T-cell (primary cell): ENCODE measurements at regions not wholly inside any gene's neighbourhood (a gene's known extent, or its start where the extent isn't known, plus 50 kb on each side); places are given as distances from the start of the nearest gene placed in this dataset.

Experiments used
- ATAC-seq, 4 experiments: fragments of 200-7000 bp in 3 of 4; fragments of 150-1000 bp in 1 of 4; cut with Tn5 transposase; replicated peaks in 1 of 4; 1 replicate in 3 of 4; 2 replicates in 1 of 4; pipeline ENCODE4 v1.10.0; 2021; ENCODE audit warnings: moderate library complexity in 3 of 4, mild to moderate bottlenecking in 2 of 4, moderate number of reproducible peaks in 1 of 4
- CTCF ChIA-PET, 2 donors: fragments of 300-600 bp; sonication (Branson Sonifier 250); formaldehyde crosslinking; loops; one replicate each; lab custom pipeline; 2022; ENCODE audit warnings: antibody characterized with exemption in 2 of 2; lab: Charles Lee
- POLR2A ChIA-PET, 2 donors: fragments of 300-600 bp; sonication (Branson Sonifier 250); formaldehyde crosslinking; loops; one replicate each; lab custom pipeline; 2022; ENCODE audit warnings: antibody characterized with exemption in 2 of 2; lab: Charles Lee
- DNase-seq, 35 experiments: peaks; one replicate each; pipeline versions ENCODE4 v3.0.0 to v3.0.0-alpha.2; 2013 to 2023
- H3K27ac ChIP-seq: one replicate; pipeline ENCODE4 v1.5.1; 2013; ENCODE audit warnings: low read length
- H3K27me3 ChIP-seq, 2 experiments: replicated peaks in 1 of 2; 1 replicate in 1 of 2; 2 replicates in 1 of 2; pipeline versions ENCODE4 v1.6.1 to v1.7.0; 2013; ENCODE audit warnings: low read length in 1 of 2, mixed read lengths in 1 of 2; ENCODE audit not compliant: control insufficient read depth in 2 of 2, insufficient read depth in 2 of 2; ENCODE audit errors: extremely low read depth in 1 of 2
- H3K36me3 ChIP-seq, 2 donors: 1 replicate in 1 of 2; 2 replicates in 1 of 2; pipeline versions ENCODE4 v1.6.1 to v1.7.0; 2013; ENCODE audit warnings: low read length in 1 of 2; ENCODE audit not compliant: control insufficient read depth in 2 of 2, insufficient read depth in 1 of 2; ENCODE audit errors: extremely low read depth in 1 of 2
- H3K4me1 ChIP-seq, 2 experiments: 1 replicate in 1 of 2; 2 replicates in 1 of 2; pipeline versions ENCODE4 v1.6.1 to v1.7.0; 2013; ENCODE audit warnings: low read length in 2 of 2, mixed read lengths in 1 of 2; ENCODE audit not compliant: insufficient read depth in 2 of 2, control insufficient read depth in 1 of 2; ENCODE audit errors: extremely low read depth in 1 of 2
- H3K4me3 ChIP-seq, 2 donors: 1 replicate in 1 of 2; 2 replicates in 1 of 2; pipeline versions ENCODE4 v1.5.1 to v1.7.0; 2013; ENCODE audit warnings: mild to moderate bottlenecking in 2 of 2, low read length in 1 of 2, moderate library complexity in 1 of 2; ENCODE audit not compliant: control insufficient read depth in 1 of 2; ENCODE audit errors: extremely low read depth in 1 of 2
- H3K9me3 ChIP-seq: 2 replicates; pipeline ENCODE4 v1.7.0; 2013
- H3K27ac Mint-ChIP-seq, 2 donors: one replicate each; pipeline ENCODE4 v1.8.0; 2020 to 2021; ENCODE audit warnings: mild to moderate bottlenecking in 2 of 2, mixed read lengths in 2 of 2
- H3K27me3 Mint-ChIP-seq, 2 donors: one replicate each; pipeline ENCODE4 v1.8.0; 2021 to 2022; ENCODE audit warnings: mixed read lengths in 2 of 2
- H3K36me3 Mint-ChIP-seq: one replicate; pipeline ENCODE4 v1.8.0; 2021; ENCODE audit warnings: mixed read lengths
- H3K4me1 Mint-ChIP-seq, 3 donors: one replicate each; pipeline ENCODE4 v1.8.0; 2020 to 2022; ENCODE audit warnings: mixed read lengths in 3 of 3, mild to moderate bottlenecking in 1 of 3
- H3K4me3 Mint-ChIP-seq, 3 donors: one replicate each; pipeline ENCODE4 v1.8.0; 2020 to 2022; ENCODE audit warnings: mild to moderate bottlenecking in 3 of 3, mixed read lengths in 3 of 3, moderate library complexity in 3 of 3
- H3K9me3 Mint-ChIP-seq, 3 donors: one replicate each; pipeline ENCODE4 v1.8.0; 2020 to 2022; ENCODE audit warnings: mixed read lengths in 3 of 3
- WGBS: methylation state at CpG from one replicate; pipeline ENCODE4 v1.1.5; 2013; ENCODE audit warnings: missing lambda C conversion rate; ENCODE audit not compliant: insufficient coverage; 5-methylcytosine and 5-hydroxymethylcytosine counted together

- no peaks in the 10 kb centered on the region for H3K9me3 ChIP-seq
- peaks cover 8 to 15% of the 10 kb centered on the region in 2 donors for H3K27me3 Mint-ChIP-seq
- ATAC-seq (no peak), DNase-seq (no peak)
- no peaks in the 10 kb centered on the region for H3K36me3 Mint-ChIP-seq
- H3K4me1 Mint-ChIP-seq, result peaks cover 0 to 8% (median 4%) of the 10 kb centered on the region in 3 donors
- H3K27ac Mint-ChIP-seq, result no peak overlapping the region
- no peak overlapping the region for H3K27ac ChIP-seq
- peaks cover 2 to 8% of the 10 kb centered on the region in 2 experiments for H3K4me1 ChIP-seq
- no peaks in the 10 kb centered on the region for H3K9me3 Mint-ChIP-seq
- H3K27me3 ChIP-seq, result peaks cover 0 to 18% of the 10 kb centered on the region in 2 experiments
- no peak overlapping the region for H3K4me3 Mint-ChIP-seq
- no peaks in the 10 kb centered on the region for H3K36me3 ChIP-seq
- POLR2A ChIA-PET, result no interaction called here
- no CpG with 5 or more reads among the region's 3 CpGs for WGBS
- CTCF ChIA-PET, result interaction anchor here in 1 of 2 donors (0.6 kb wide), 1 partner anchor 290 kb away, joined by 4 read pairs; no protein-coding TSS in a partner anchor
- H3K4me3 ChIP-seq, result no peak overlapping the region
Measured at GRCh38 chr3:72451841-72452240, 396.4 kb downstream of the SHQ1 start.

- Histone ChIP-seq H3K4me1 (peaks cover 14 to 15% of the 10 kb centered on the region in 2 experiments), H3K27me3 (peaks cover 0 to 18% of the 10 kb centered on the region in 2 experiments), H3K27ac (no peak overlapping the region), H3K36me3 (no peaks in the 10 kb centered on the region), H3K9me3 (no peaks in the 10 kb centered on the region), H3K4me3 (no peak overlapping the region)
- Mint-ChIP-seq H3K4me1 (peaks cover 18 to 21% (median 19%) of the 10 kb centered on the region in 3 donors), H3K27me3 (peaks cover 8 to 15% of the 10 kb centered on the region in 2 donors), H3K27ac (no peak overlapping the region), H3K9me3 (no peaks in the 10 kb centered on the region), H3K36me3 (peaks cover 2% of the 10 kb centered on the region), H3K4me3 (no peak overlapping the region)
- DNase-seq (no peak), ATAC-seq (no peak)
- POLR2A ChIA-PET, result no interaction called here
- CTCF ChIA-PET, result no interaction called here
- no CpG with 5 or more reads among the region's 3 CpGs for WGBS
Measured at GRCh38 chr3:72449551-72449950, 398.7 kb downstream of the SHQ1 start.

- H3K4me1 Mint-ChIP-seq, result peaks cover 25 to 28% (median 26%) of the 10 kb centered on the region in 3 donors
- H3K9me3 Mint-ChIP-seq, result no peaks in the 10 kb centered on the region
- DNase-seq (no peak), ATAC-seq (no peak)
- no CpG with 5 or more reads among the region's 3 CpGs for WGBS
- CTCF ChIA-PET, result no interaction called here
- peaks cover 8 to 15% of the 10 kb centered on the region in 2 donors for H3K27me3 Mint-ChIP-seq
- H3K4me3 Mint-ChIP-seq, result no peak overlapping the region
- Histone ChIP-seq H3K27ac (no peak overlapping the region), H3K36me3 (no peaks in the 10 kb centered on the region), H3K4me1 (peaks cover 15 to 20% of the 10 kb centered on the region in 2 experiments), H3K27me3 (peaks cover 0 to 18% of the 10 kb centered on the region in 2 experiments), H3K4me3 (no peak overlapping the region), H3K9me3 (no peaks in the 10 kb centered on the region)
- peaks cover 9% of the 10 kb centered on the region for H3K36me3 Mint-ChIP-seq
- no peak overlapping the region for H3K27ac Mint-ChIP-seq
- POLR2A ChIA-PET, result no interaction called here
Measured at GRCh38 chr3:72448858-72449257, 399.4 kb downstream of the SHQ1 start.

- POLR2A ChIA-PET, result interaction anchor here in 1 of 2 donors (0.7 kb wide), 1 partner anchor 679 kb away, joined by 3 read pairs; no protein-coding TSS in a partner anchor
- WGBS, result 95% methylated on average over 6 of the region's 8 CpGs
- Histone ChIP-seq H3K27me3 (peaks cover 0 to 18% of the 10 kb centered on the region in 2 experiments), H3K36me3 (no peaks in the 10 kb centered on the region), H3K9me3 (no peaks in the 10 kb centered on the region), H3K4me1 (peaks cover 15 to 22% of the 10 kb centered on the region in 2 experiments), H3K4me3 (no peak overlapping the region), H3K27ac (no peak overlapping the region)
- DNase-seq (no peak), ATAC-seq (no peak)
- CTCF ChIA-PET, result no interaction called here
- Mint-ChIP-seq H3K27me3 (peaks cover 8 to 15% of the 10 kb centered on the region in 2 donors), H3K36me3 (peaks cover 13% of the 10 kb centered on the region), H3K4me1 (peaks cover 30 to 32% (median 31%) of the 10 kb centered on the region in 3 donors), H3K27ac (peak overlapping the region in 1 of 2 donors; percentile 28), H3K9me3 (no peaks in the 10 kb centered on the region), H3K4me3 (peak overlapping the region; percentile 70 to 88 (median 72))
Measured at GRCh38 chr3:72448375-72448823, 399.8 kb downstream of the SHQ1 start.

GRCh38 chr3:72447059-72447946 is 400.9 kb downstream of the SHQ1 start:
- no peaks in the 10 kb centered on the region for H3K9me3 Mint-ChIP-seq
- ChIA-PET POLR2A (interaction anchor here in 1 of 2 donors (0.7 kb wide), 1 partner anchor 680 kb away, joined by 3 read pairs; no protein-coding TSS in a partner anchor), CTCF (interaction anchor here in 1 of 2 donors (0.5 to 0.7 kb wide), 3 partner anchors 10 to 292 kb away, joined by 3 to 4 read pairs (median 3); no protein-coding TSS in a partner anchor)
- H3K27me3 Mint-ChIP-seq, result peaks cover 8 to 10% of the 10 kb centered on the region in 2 donors
- H3K4me3 Mint-ChIP-seq, result peak overlapping the region; percentile 70 to 88 (median 72)
- H3K4me3 ChIP-seq, result peak overlapping the region; percentile 41 to 60
- H3K4me1 Mint-ChIP-seq, result peaks cover 41 to 43% (median 42%) of the 10 kb centered on the region in 3 donors
- H3K36me3 ChIP-seq, result no peaks in the 10 kb centered on the region
- 10% methylated on average over 90 of the region's 97 CpGs for WGBS
- peaks cover 0 to 18% of the 10 kb centered on the region in 2 experiments for H3K27me3 ChIP-seq
- peak overlapping the region in 1 of 2 donors; percentile 55 for H3K27ac Mint-ChIP-seq
- peaks cover 18 to 28% of the 10 kb centered on the region in 2 experiments for H3K4me1 ChIP-seq
- H3K36me3 Mint-ChIP-seq, result peaks cover 14% of the 10 kb centered on the region
- DNase-seq (peak; percentile 79 to 98 (median 90)), ATAC-seq (peak; percentile 90 to 97 (median 94))
- H3K27ac ChIP-seq, result no peak overlapping the region
- no peaks in the 10 kb centered on the region for H3K9me3 ChIP-seq
